Effector memory CD8-positive, alpha-beta T cell (primary cell): ENCODE measurements at regions not wholly inside any gene's neighbourhood (a gene's known extent, or its start where the extent isn't known, plus 50 kb on each side); places are given as distances from the start of the nearest gene placed in this dataset.

Experiments
- ATAC-seq: fragments of 150-1000 bp; cut with Tn5 transposase; replicated peaks from 2 replicates; pipeline ENCODE4 v1.10.0; 2021; ENCODE audit warnings: mild to moderate bottlenecking, moderate library complexity
- DNase-seq, 3 experiments: peaks; one replicate each; pipeline ENCODE4 v3.0.0; 2021
- H3K27ac Mint-ChIP-seq, 2 donors: one replicate each; pipeline ENCODE4 v1.8.0; 2022; ENCODE audit warnings: mild to moderate bottlenecking in 2 of 2, mixed read lengths in 2 of 2, moderate library complexity in 2 of 2
- H3K27me3 Mint-ChIP-seq, 2 donors: one replicate each; pipeline ENCODE4 v1.8.0; 2022; ENCODE audit warnings: mixed read lengths in 2 of 2
- H3K36me3 Mint-ChIP-seq: one replicate; pipeline ENCODE4 v1.8.0; 2022; ENCODE audit warnings: mild to moderate bottlenecking, moderate library complexity, mixed read lengths; ENCODE audit not compliant: insufficient read depth
- H3K4me1 Mint-ChIP-seq, 2 donors: one replicate each; pipeline ENCODE4 v1.8.0; 2022; ENCODE audit warnings: low read depth in 2 of 2, mixed read lengths in 2 of 2
- H3K4me3 Mint-ChIP-seq, 2 donors: one replicate each; pipeline ENCODE4 v1.8.0; 2022; ENCODE audit warnings: mild to moderate bottlenecking in 2 of 2, mixed read lengths in 2 of 2, moderate library complexity in 2 of 2
- H3K9me3 Mint-ChIP-seq, 2 donors: one replicate each; pipeline ENCODE4 v1.8.0; 2022; ENCODE audit warnings: mixed read lengths in 2 of 2

GRCh38 chr2:133773854-133774653 is 205.8 kb upstream of the NCKAP5 start:
- no peaks in the 10 kb centered on the region for H3K4me1 Mint-ChIP-seq
- no peaks in the 10 kb centered on the region for H3K27me3 Mint-ChIP-seq
- ATAC-seq, result no peak
- H3K4me3 Mint-ChIP-seq, result no peak overlapping the region
- H3K36me3 Mint-ChIP-seq, result no peaks in the 10 kb centered on the region
- H3K27ac Mint-ChIP-seq, result no peak overlapping the region
- peaks cover 0 to 2% of the 10 kb centered on the region in 2 donors for H3K9me3 Mint-ChIP-seq
- no peak for DNase-seq

- Mint-ChIP-seq H3K9me3 (no peaks in the 10 kb centered on the region), H3K4me3 (no peak overlapping the region), H3K27me3 (no peaks in the 10 kb centered on the region), H3K27ac (no peak overlapping the region), H3K4me1 (no peaks in the 10 kb centered on the region), H3K36me3 (no peaks in the 10 kb centered on the region)
- no peak for ATAC-seq
- DNase-seq, result no peak
Observed at GRCh38 chr2:133774654-133775015, 206.4 kb upstream of the NCKAP5 start.

GRCh38 chr2:133776936-133777573 is 208.8 kb upstream of the NCKAP5 start:
- Mint-ChIP-seq H3K27me3 (no peaks in the 10 kb centered on the region), H3K36me3 (no peaks in the 10 kb centered on the region), H3K9me3 (no peaks in the 10 kb centered on the region), H3K4me3 (no peak overlapping the region), H3K27ac (no peak overlapping the region), H3K4me1 (no peaks in the 10 kb centered on the region)
- no peak for ATAC-seq
- DNase-seq, result no peak

GRCh38 chr2:133777574-133777960 is 209.3 kb upstream of the NCKAP5 start:
- H3K36me3 Mint-ChIP-seq, result no peaks in the 10 kb centered on the region
- no peaks in the 10 kb centered on the region for H3K27me3 Mint-ChIP-seq
- H3K4me3 Mint-ChIP-seq, result no peak overlapping the region
- DNase-seq, result no peak
- H3K9me3 Mint-ChIP-seq, result no peaks in the 10 kb centered on the region
- H3K4me1 Mint-ChIP-seq, result no peaks in the 10 kb centered on the region
- ATAC-seq, result no peak
- H3K27ac Mint-ChIP-seq, result no peak overlapping the region

- H3K4me1 Mint-ChIP-seq, result no peaks in the 10 kb centered on the region
- H3K27me3 Mint-ChIP-seq, result no peaks in the 10 kb centered on the region
- DNase-seq (no peak), ATAC-seq (no peak)
- H3K36me3 Mint-ChIP-seq, result no peaks in the 10 kb centered on the region
- no peak overlapping the region for H3K27ac Mint-ChIP-seq
- no peaks in the 10 kb centered on the region for H3K9me3 Mint-ChIP-seq
- no peak overlapping the region for H3K4me3 Mint-ChIP-seq
Observed at GRCh38 chr2:133780099-133780996, 212.1 kb upstream of the NCKAP5 start.

GRCh38 chr2:133780997-133781513 is 212.8 kb upstream of the NCKAP5 start:
- no peak overlapping the region for H3K4me3 Mint-ChIP-seq
- no peak overlapping the region for H3K27ac Mint-ChIP-seq
- H3K27me3 Mint-ChIP-seq, result no peaks in the 10 kb centered on the region

GRCh38 chr2:133787207-133787606 is 218.9 kb upstream of the NCKAP5 start:
- ATAC-seq, result no peak
- DNase-seq, result no peak
- Mint-ChIP-seq H3K36me3 (no peaks in the 10 kb centered on the region), H3K4me3 (no peak overlapping the region), H3K27ac (no peak overlapping the region), H3K27me3 (peaks cover 5 to 16% of the 10 kb centered on the region in 2 donors), H3K4me1 (no peaks in the 10 kb centered on the region), H3K9me3 (peaks cover 2 to 10% of the 10 kb centered on the region in 2 donors)

More at GRCh38 chr2:133780997-133781513, 212.8 kb upstream of the NCKAP5 start:
- no peak for DNase-seq
- Mint-ChIP-seq H3K4me1 (no peaks in the 10 kb centered on the region), H3K36me3 (no peaks in the 10 kb centered on the region), H3K9me3 (no peaks in the 10 kb centered on the region)
- no peak for ATAC-seq

GRCh38 chr2:133787651-133788050 is 219.4 kb upstream of the NCKAP5 start:
- peaks cover 5 to 16% of the 10 kb centered on the region in 2 donors for H3K27me3 Mint-ChIP-seq
- DNase-seq (no peak), ATAC-seq (no peak)
- H3K36me3 Mint-ChIP-seq, result no peaks in the 10 kb centered on the region
- H3K4me1 Mint-ChIP-seq, result no peaks in the 10 kb centered on the region
- H3K9me3 Mint-ChIP-seq, result peaks cover 2 to 10% of the 10 kb centered on the region in 2 donors
- H3K4me3 Mint-ChIP-seq, result no peak overlapping the region
- H3K27ac Mint-ChIP-seq, result no peak overlapping the region

- DNase-seq, result no peak
Observed at GRCh38 chr2:133788386-133788785, 220.1 kb upstream of the NCKAP5 start.

GRCh38 chr2:133789743-133790142 is 221.5 kb upstream of the NCKAP5 start:
- Mint-ChIP-seq H3K36me3 (no peaks in the 10 kb centered on the region), H3K4me1 (no peaks in the 10 kb centered on the region), H3K9me3 (peaks cover 5 to 20% of the 10 kb centered on the region in 2 donors), H3K4me3 (no peak overlapping the region), H3K27me3 (peaks cover 5 to 16% of the 10 kb centered on the region in 2 donors), H3K27ac (no peak overlapping the region)
- DNase-seq (no peak), ATAC-seq (no peak)

More at GRCh38 chr2:133788386-133788785, 220.1 kb upstream of the NCKAP5 start:
- Mint-ChIP-seq H3K9me3 (peaks cover 2 to 10% of the 10 kb centered on the region in 2 donors), H3K36me3 (no peaks in the 10 kb centered on the region), H3K27me3 (peaks cover 5 to 16% of the 10 kb centered on the region in 2 donors), H3K27ac (no peak overlapping the region), H3K4me1 (no peaks in the 10 kb centered on the region), H3K4me3 (no peak overlapping the region)
- no peak for ATAC-seq

- H3K4me3 Mint-ChIP-seq, result no peak overlapping the region
- no peak overlapping the region for H3K27ac Mint-ChIP-seq
- DNase-seq (no peak), ATAC-seq (no peak)
- H3K9me3 Mint-ChIP-seq, result peaks cover 5 to 21% of the 10 kb centered on the region in 2 donors
- H3K4me1 Mint-ChIP-seq, result no peaks in the 10 kb centered on the region
- no peaks in the 10 kb centered on the region for H3K36me3 Mint-ChIP-seq
- H3K27me3 Mint-ChIP-seq, result peaks cover 5 to 16% of the 10 kb centered on the region in 2 donors
Observed at GRCh38 chr2:133790711-133791110, 222.4 kb upstream of the NCKAP5 start.

GRCh38 chr2:133791191-133791590 is 222.9 kb upstream of the NCKAP5 start:
- no peaks in the 10 kb centered on the region for H3K36me3 Mint-ChIP-seq
- H3K4me1 Mint-ChIP-seq, result no peaks in the 10 kb centered on the region
- peaks cover 5 to 16% of the 10 kb centered on the region in 2 donors for H3K27me3 Mint-ChIP-seq
- H3K27ac Mint-ChIP-seq, result no peak overlapping the region
- DNase-seq (no peak), ATAC-seq (no peak)
- peaks cover 5 to 21% of the 10 kb centered on the region in 2 donors for H3K9me3 Mint-ChIP-seq
- no peak overlapping the region for H3K4me3 Mint-ChIP-seq

GRCh38 chr2:133792223-133792622 is 224.0 kb upstream of the NCKAP5 start:
- DNase-seq (no peak), ATAC-seq (no peak)
- Mint-ChIP-seq H3K27me3 (peaks cover 5 to 16% of the 10 kb centered on the region in 2 donors), H3K4me3 (no peak overlapping the region), H3K9me3 (peaks cover 5 to 21% of the 10 kb centered on the region in 2 donors), H3K36me3 (no peaks in the 10 kb centered on the region), H3K27ac (no peak overlapping the region), H3K4me1 (no peaks in the 10 kb centered on the region)
